Upper lobe of left lung (tissue), 4 donors: ENCODE measurements at regions not wholly inside any gene's neighbourhood (a gene's known extent, or its start where the extent isn't known, plus 50 kb on each side); places are given as distances from the start of the nearest gene placed in this dataset.

Experiments
- CTCF ChIP-seq, 6 experiments: fragments of 450-650 bp in 4 of 6; fragments of 200-600 bp in 2 of 6; sonication (generic) in 2 of 6; IDR thresholded peaks; one replicate each; pipeline ENCODE4 v1.5.1; 2016 to 2019; ENCODE audit warnings: antibody characterized with exemption in 6 of 6
- POLR2A ChIP-seq, 4 donors: fragments of 450-650 bp; IDR thresholded peaks; one replicate each; pipeline ENCODE4 v1.5.1; 2016 to 2017; ENCODE audit warnings: antibody characterized with exemption in 4 of 4, mild to moderate bottlenecking in 2 of 4

- TF ChIP-seq CTCF (IDR thresholded peaks at IDR 0.05) (no peak), POLR2A (IDR thresholded peaks at IDR 0.05) (no peak)
Measured at GRCh38 chr19:20479483-20479882, 86.1 kb downstream of the ZNF737 start.
